ENCODE measurements at regions not wholly inside any gene's neighbourhood (a gene's known extent, or its start where the extent isn't known, plus 50 kb on each side); places are given as distances from the start of the nearest gene placed in this dataset.

- TF ChIP-seq POLR2A (IDR thresholded peaks at IDR 0.05; ENCODE audit: low read depth) (no peak), CTCF (IDR thresholded peaks at IDR 0.05) (no peak), POLR2AphosphoS5 (IDR thresholded peaks at IDR 0.05) (no peak)
Measured at GRCh38 chr13:104632736-104633135, 1566.5 kb upstream of the SLC10A2 start.

Data from esophagus muscularis mucosa (tissue), 3 donors.